IPS-NIHi7 (cell line): ENCODE measurements at regions not wholly inside any gene's neighbourhood (a gene's known extent, or its start where the extent isn't known, plus 50 kb on each side); places are given as distances from the start of the nearest gene placed in this dataset.
"Not testable (repeated sequence)": the region's sequence is repeated elsewhere in the genome, so short reads cannot be mapped to it uniquely, and the experiment has no call there.

ENCODE experiments used
- DNase-seq: peaks from one replicate; pipeline ENCODE4 v3.0.0; 2012; ENCODE audit warnings: mixed read lengths; ENCODE audit errors: extremely low spot score

- DNase-seq: no peak
Observed at GRCh38 chr5:174917976-174918554, 193.7 kb downstream of the MSX2 start.

- DNase-seq: not testable (repeated sequence)
Observed at GRCh38 chr5:174917435-174917834, 193.1 kb downstream of the MSX2 start.

GRCh38 chr5:174916924-174917323 is 192.5 kb downstream of the MSX2 start:
- DNase-seq: not testable (repeated sequence)

- DNase-seq: no peak
Observed at GRCh38 chr5:174916227-174916626, 191.8 kb downstream of the MSX2 start.

- DNase-seq: no peak
Observed at GRCh38 chr5:174911118-174911517, 186.7 kb downstream of the MSX2 start.

GRCh38 chr5:174910245-174910737 is 185.9 kb downstream of the MSX2 start:
- peak; percentile 92 for DNase-seq

GRCh38 chr5:174903172-174903732 is 178.9 kb downstream of the MSX2 start:
- DNase-seq: peak; percentile 29

GRCh38 chr5:174901336-174901735 is 177.0 kb downstream of the MSX2 start:
- no peak for DNase-seq

GRCh38 chr5:174900240-174900865 is 176.0 kb downstream of the MSX2 start:
- DNase-seq: no peak

- peak; percentile 6 for DNase-seq
Observed at GRCh38 chr5:174897281-174897950, 173.0 kb downstream of the MSX2 start.

GRCh38 chr5:174895360-174895759 is 171.0 kb downstream of the MSX2 start:
- no peak for DNase-seq

GRCh38 chr5:174892742-174893141 is 168.4 kb downstream of the MSX2 start:
- DNase-seq: no peak

- DNase-seq: not testable (repeated sequence)
Observed at GRCh38 chr5:174880412-174881200, 156.2 kb downstream of the MSX2 start.

- no peak for DNase-seq
Observed at GRCh38 chr5:174877987-174878386, 153.6 kb downstream of the MSX2 start.

GRCh38 chr5:174872271-174872670 is 147.9 kb downstream of the MSX2 start:
- no peak for DNase-seq

- no peak for DNase-seq
Observed at GRCh38 chr5:174852143-174852542, 127.8 kb downstream of the MSX2 start.

- no peak for DNase-seq
Observed at GRCh38 chr5:174850565-174851169, 126.3 kb downstream of the MSX2 start.

- no peak for DNase-seq
Observed at GRCh38 chr5:174849426-174849825, 125.0 kb downstream of the MSX2 start.

- DNase-seq: no peak
Observed at GRCh38 chr5:174844971-174845370, 120.6 kb downstream of the MSX2 start.

- DNase-seq: peak; percentile 29
Observed at GRCh38 chr5:174843263-174844250, 119.2 kb downstream of the MSX2 start.
